Pancreas (tissue), 10 donors: ENCODE measurements at regions not wholly inside any gene's neighbourhood (a gene's known extent, or its start where the extent isn't known, plus 50 kb on each side); places are given as distances from the start of the nearest gene placed in this dataset.

ENCODE experiments used
- ATAC-seq, 4 donors: fragments of 200-7000 bp; cut with Tn5 transposase; one replicate each; pipeline versions ENCODE4 v1.8.0 to v1.9.1; 2020; ENCODE audit warnings: mild to moderate bottlenecking in 4 of 4, moderate library complexity in 4 of 4
- DNase-seq, 6 donors: peaks; one replicate each; pipeline ENCODE4 v3.0.0-alpha.2; 2020
- FAIRE-seq: peaks from 2 replicates; lab custom pipeline; 2012; peaks lifted over from hg19 to GRCh38; lab: Jason Lieb, UNC
- H3K27ac ChIP-seq, 4 donors: fragments of 200-600 bp; sonication (generic); 1 replicate in 3 of 4; 2 replicates in 1 of 4; pipeline versions ENCODE4 v1.5.0 to v1.8.0; 2020
- H3K27me3 ChIP-seq, 4 donors: fragments of 200-600 bp; one replicate each; pipeline ENCODE4 v1.8.0; 2021
- H3K36me3 ChIP-seq, 3 donors: fragments of 200-600 bp; sonication (generic) in 1 of 3; one replicate each; pipeline versions ENCODE4 v1.5.0 to v1.8.0; 2020 to 2021
- H3K4me1 ChIP-seq, 3 donors: fragments of 200-600 bp; one replicate each; pipeline ENCODE4 v1.8.0; 2021
- H3K4me3 ChIP-seq, 4 donors: fragments of 200-600 bp; sonication (generic) in 2 of 4; one replicate each; pipeline versions ENCODE4 v1.5.0 to v1.8.0; 2020 to 2021
- H3K9me3 ChIP-seq, 4 donors: fragments of 200-600 bp; one replicate each; pipeline ENCODE4 v1.8.0; 2021
- WGBS, 2 donors: extraction: QIAGEN DNeasy Blood & Tissue Kit; methylation state at CpG; one replicate each; pipeline ENCODE4 v1.1.7; 2013; 5-methylcytosine and 5-hydroxymethylcytosine counted together
- intact Hi-C, 3 donors: fragments of 100-400 bp; cut with DNase I; formaldehyde crosslinking; loops; one replicate each; pipeline versions ENCODE4 v1.11.1 to v1.14.2; 2022
- TF ChIP-seq, protein P1 (sequence below), 4 donors: fragments of 200-600 bp; sonication (generic) in 3 of 4; IDR thresholded peaks; one replicate each; pipeline versions ENCODE4 v1.5.0 to v1.8.0; 2021; ENCODE audit warnings: antibody characterized with exemption in 4 of 4
- donor health status: healthy with polysubstance abuse.
- donor health status: DM: no; HTN: no; CAD: no; lungs with moderate emphysema.
- donor health status: DM: no; HTN: no; CAD: no.
- donor health status: control.
- donor health status: control.
- donor health status: Bipolar disorder and iron deficiency.
- donor health status: DM: yes; HTN: yes; CAD: no.
- donor health status: DM: no; HTN: no; CAD: no.
- donor health status: DM: no; HTN: no; CAD: no.
- donor health status: DM: yes; HTN: yes; CAD: no.

- Histone ChIP-seq H3K9me3 (no peaks in the 10 kb centered on the region), H3K27me3 (peaks cover 0 to 4% (median 0%) of the 10 kb centered on the region in 4 donors), H3K4me1 (no peaks in the 10 kb centered on the region), H3K27ac (no peak overlapping the region), H3K36me3 (no peaks in the 10 kb centered on the region), H3K4me3 (no peak overlapping the region)
- DNase-seq (no peak), ATAC-seq (no peak), FAIRE-seq (no peak)
- TF ChIP-seq, protein P1, sequence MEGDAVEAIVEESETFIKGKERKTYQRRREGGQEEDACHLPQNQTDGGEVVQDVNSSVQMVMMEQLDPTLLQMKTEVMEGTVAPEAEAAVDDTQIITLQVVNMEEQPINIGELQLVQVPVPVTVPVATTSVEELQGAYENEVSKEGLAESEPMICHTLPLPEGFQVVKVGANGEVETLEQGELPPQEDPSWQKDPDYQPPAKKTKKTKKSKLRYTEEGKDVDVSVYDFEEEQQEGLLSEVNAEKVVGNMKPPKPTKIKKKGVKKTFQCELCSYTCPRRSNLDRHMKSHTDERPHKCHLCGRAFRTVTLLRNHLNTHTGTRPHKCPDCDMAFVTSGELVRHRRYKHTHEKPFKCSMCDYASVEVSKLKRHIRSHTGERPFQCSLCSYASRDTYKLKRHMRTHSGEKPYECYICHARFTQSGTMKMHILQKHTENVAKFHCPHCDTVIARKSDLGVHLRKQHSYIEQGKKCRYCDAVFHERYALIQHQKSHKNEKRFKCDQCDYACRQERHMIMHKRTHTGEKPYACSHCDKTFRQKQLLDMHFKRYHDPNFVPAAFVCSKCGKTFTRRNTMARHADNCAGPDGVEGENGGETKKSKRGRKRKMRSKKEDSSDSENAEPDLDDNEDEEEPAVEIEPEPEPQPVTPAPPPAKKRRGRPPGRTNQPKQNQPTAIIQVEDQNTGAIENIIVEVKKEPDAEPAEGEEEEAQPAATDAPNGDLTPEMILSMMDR (IDR thresholded peaks at IDR 0.05): no peak
- intact Hi-C loops: no loop called here
- 54 to 57% methylated on average over 7 of the region's 7 CpGs for WGBS, 2 donors
Measured at GRCh38 chr1:217921126-217921904, 290.2 kb downstream of the SPATA17 start.

GRCh38 chr1:217924924-217925323 lies 293.8 kb downstream of the SPATA17 start:
- Histone ChIP-seq H3K4me3 (no peak overlapping the region), H3K9me3 (no peaks in the 10 kb centered on the region), H3K27me3 (peaks cover 0 to 11% (median 0%) of the 10 kb centered on the region in 4 donors), H3K27ac (no peak overlapping the region), H3K36me3 (no peaks in the 10 kb centered on the region), H3K4me1 (no peaks in the 10 kb centered on the region)
- TF ChIP-seq, protein P1 (IDR thresholded peaks at IDR 0.05): no peak
- peak in 1 of 6 donors; percentile 27 for DNase-seq
- ATAC-seq: no peak
- intact Hi-C loops: no loop called here
- 3 to 5% methylated on average over 36 of the region's 36 CpGs for WGBS, 2 donors
- no peak for FAIRE-seq

DNA sequence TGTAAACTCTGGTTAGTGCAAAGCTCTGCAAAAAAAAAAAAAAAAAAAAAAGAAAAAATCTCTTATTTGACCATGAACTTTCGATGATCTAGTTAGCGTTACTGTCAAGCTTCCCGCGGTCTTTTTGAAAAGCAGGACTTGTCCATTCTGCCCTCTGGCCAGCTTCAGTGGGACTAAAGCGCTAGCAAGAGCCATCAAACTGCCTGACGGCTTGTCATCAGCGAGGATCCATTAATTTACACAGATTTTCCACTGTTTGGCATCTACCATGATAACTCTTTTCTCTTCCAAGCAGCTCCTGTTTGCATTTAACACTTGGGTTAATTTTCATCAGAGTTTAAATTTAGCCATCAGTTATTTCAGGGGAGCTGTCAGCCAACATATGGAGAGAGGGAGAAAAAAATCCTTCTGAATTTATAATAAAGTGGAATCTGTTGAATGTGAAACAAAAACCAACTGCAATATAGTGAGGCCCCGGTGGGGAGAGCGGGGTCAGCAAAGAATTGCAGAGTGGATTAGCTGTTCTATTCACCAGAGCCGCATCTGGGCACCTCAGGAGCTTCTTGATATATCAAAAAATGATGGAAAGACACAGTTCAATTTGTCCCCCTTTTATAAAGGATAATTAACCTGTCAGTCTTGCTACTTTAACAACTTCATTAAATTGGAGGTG lies 298.2 kb downstream of the SPATA17 start:
- FAIRE-seq (no peak), ATAC-seq (no peak)

GRCh38 chr1:217943361-217943760 lies 312.2 kb downstream of the SPATA17 start:
- TF ChIP-seq, protein P1 (IDR thresholded peaks at IDR 0.05): no peak
- H3K27ac ChIP-seq: no peak overlapping the region
- FAIRE-seq (no peak), ATAC-seq (no peak), DNase-seq (no peak)
- H3K27me3 ChIP-seq: no peaks in the 10 kb centered on the region
- no peaks in the 10 kb centered on the region for H3K4me1 ChIP-seq
- H3K36me3 ChIP-seq: no peaks in the 10 kb centered on the region
- WGBS, 2 donors: 72 to 78% methylated on average over 5 of the region's 5 CpGs
- intact Hi-C loops: no loop called here
- no peaks in the 10 kb centered on the region for H3K9me3 ChIP-seq
- H3K4me3 ChIP-seq: no peak overlapping the region

More for the DNA sequence above, 298.2 kb downstream of the SPATA17 start:
- Histone ChIP-seq H3K9me3 (no peaks in the 10 kb centered on the region), H3K4me3 (no peak overlapping the region), H3K27me3 (peaks cover 0 to 7% (median 0%) of the 10 kb centered on the region in 4 donors), H3K36me3 (no peaks in the 10 kb centered on the region), H3K27ac (no peak overlapping the region), H3K4me1 (no peaks in the 10 kb centered on the region)
- TF ChIP-seq, protein P1 (IDR thresholded peaks at IDR 0.05): no peak
- intact Hi-C loops: no loop called here
- 32% methylated on average over 10 of the region's 10 CpGs for WGBS, 2 donors
- no peak for DNase-seq

- intact Hi-C loops: no loop called here
Measured at GRCh38 chr1:217944550-217944949, 313.4 kb downstream of the SPATA17 start.

More at GRCh38 chr1:217944550-217944949, 313.4 kb downstream of the SPATA17 start:
- Histone ChIP-seq H3K9me3 (no peaks in the 10 kb centered on the region), H3K27me3 (no peaks in the 10 kb centered on the region), H3K36me3 (no peaks in the 10 kb centered on the region), H3K4me3 (no peak overlapping the region), H3K4me1 (no peaks in the 10 kb centered on the region), H3K27ac (no peak overlapping the region)
- WGBS, 2 donors: 29 to 32% methylated on average over 6 of the region's 6 CpGs
- DNase-seq (no peak), FAIRE-seq (no peak), ATAC-seq (no peak)
- TF ChIP-seq, protein P1 (IDR thresholded peaks at IDR 0.05): no peak
